Occipital lobe (tissue), 1 donor: ENCODE measurements at regions not wholly inside any gene's neighbourhood (a gene's known extent, or its start where the extent isn't known, plus 50 kb on each side); places are given as distances from the start of the nearest gene placed in this dataset.
"Not testable (repeated sequence)": the region's sequence is repeated elsewhere in the genome, so short reads cannot be mapped to it uniquely, and the experiment has no call there.

ENCODE experiments used
- DNase-seq: peaks from one replicate; lab custom pipeline; 2025; lab: John Stamatoyannopoulos, UW

DNA sequence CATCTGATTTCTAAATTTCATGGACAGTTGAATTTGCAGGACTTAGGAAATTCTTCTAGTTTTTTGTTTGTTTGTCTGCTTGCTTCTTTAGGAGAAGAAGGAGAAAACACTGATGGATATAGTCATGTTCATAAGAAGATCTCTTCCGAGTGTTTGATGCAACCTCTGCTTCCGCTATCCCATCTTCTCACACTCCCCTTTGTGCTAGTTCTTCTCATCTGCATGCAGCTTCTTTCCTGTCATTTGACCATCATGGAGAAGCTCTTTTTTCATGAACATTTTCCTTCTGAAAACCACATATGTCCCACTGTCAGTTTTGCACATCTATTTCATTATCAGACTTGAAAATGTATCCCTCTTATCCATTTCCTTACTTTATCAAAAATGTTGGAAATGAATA lies 346.9 kb upstream of the PRKCQ start:
- no peak for DNase-seq

DNA sequence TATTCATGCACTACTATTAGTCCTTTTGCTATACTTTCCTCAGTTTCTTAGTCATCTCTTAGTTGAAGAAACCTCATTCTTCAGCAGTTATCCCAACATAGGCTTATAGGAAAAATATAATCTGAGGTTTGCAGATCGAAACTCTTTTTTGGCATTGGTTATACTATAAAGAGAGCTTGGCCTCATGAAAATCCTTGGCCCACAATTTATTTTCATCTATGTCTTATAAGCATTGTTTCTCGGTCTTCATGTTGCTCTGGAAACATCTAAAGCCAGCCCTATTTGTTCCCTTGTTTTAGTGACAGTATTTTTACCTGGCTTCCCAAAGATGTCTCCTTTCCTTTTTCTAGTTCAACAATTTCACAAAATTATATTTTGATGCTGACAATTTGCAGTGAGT lies 345.1 kb upstream of the PRKCQ start:
- no peak for DNase-seq

DNA sequence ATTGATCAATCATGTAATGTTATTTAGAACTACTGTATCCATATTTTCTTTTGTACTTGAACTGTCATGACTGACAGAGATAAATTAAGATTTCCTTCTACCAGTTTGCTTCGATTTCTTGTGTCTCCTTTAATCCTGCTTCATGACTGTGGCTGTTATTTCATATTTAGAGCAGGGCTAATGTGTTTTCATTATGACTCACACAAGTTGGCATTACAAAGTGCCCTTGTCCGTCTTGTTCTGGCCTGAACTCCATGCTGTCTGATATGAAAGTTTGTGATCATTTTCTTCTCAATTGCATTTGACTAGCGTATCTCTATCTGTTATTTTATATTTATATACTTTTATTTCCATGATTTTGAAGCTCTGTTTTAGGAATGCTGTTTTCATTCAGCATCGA lies 344.1 kb upstream of the PRKCQ start:
- no peak for DNase-seq

DNA sequence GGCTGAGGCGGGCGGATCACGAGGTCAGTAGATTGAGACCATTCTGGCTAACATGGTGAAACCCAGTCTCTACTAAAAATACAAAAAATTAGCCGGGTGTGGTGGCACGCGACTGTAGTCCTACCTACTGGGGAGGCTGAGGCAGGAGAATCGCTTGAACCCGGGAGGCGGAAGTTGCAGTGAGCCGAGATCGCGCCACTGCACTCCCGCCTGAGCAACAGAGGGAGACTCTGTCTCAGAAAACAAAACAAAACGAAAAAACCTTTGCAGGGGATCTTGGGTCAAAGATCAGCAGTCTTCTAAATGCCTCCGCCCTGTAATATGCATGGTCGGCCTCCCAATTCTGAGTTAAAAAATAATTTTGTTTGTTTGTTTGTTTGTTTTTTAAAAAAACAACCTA lies 340.9 kb upstream of the PRKCQ start:
- DNase-seq: not testable (repeated sequence)

DNA sequence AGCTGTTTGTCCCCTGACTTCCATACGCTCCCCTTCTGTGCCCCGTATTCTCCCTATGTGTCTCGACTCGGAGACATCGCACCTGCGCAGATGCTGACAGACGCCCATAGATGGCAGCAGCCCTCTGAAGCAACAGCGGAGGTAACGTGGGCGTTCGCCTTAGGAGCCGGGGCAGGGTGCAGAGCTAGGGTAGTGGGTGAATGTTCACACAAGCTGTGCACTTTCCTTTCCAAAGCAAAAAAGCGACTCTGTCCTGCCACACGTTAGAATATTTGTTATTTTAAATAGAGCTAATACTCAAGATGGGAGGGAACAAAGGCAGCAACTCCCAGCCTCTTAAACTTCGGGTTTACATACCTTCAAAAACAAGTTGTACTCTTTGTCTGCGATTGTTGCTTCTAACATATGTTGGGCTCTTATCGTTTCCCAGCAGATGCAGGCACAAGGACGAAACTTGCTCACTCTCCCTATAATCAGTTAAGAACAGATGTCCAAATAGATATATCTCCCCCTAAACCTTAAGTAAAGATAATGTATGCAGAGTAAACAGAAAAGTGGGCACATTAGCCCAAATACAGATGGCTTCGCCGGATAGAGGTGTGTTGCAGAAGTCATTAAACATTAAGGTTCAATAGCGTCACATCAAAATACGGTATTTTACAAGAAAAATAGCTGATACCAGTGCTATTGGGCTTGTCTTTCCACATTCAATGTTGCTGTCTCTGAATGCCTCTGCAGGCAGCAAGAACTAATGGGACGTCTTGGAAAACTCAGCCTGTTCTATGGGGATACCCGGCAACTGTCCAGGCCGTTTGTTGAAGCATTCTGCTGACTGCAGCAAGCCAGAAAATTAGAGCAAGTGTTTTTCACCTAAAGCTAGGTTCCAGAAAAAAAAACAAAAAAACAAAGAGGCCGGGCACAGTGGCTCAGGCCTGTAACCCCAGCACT lies 340.3 kb upstream of the PRKCQ start:
- peak; percentile 70 for DNase-seq

DNA sequence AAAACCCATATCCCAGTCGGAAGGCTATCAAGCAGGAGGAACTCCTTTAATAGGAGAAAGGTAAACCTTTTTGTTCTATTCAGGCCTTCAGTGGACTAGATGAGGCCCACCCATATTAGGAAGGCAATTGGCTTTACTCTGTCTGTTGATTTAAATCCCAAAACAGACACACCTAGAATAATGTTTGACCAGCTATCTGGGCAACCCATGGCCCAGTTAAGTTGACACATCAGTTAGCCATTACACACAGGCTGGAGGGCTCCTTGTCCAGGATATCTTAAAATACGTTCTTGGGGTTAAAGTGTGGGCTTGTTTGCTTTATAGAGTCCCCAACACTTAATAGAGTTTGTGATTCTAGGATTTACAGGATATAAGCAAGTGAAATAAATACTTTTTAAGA lies 339.0 kb upstream of the PRKCQ start:
- no peak for DNase-seq

DNA sequence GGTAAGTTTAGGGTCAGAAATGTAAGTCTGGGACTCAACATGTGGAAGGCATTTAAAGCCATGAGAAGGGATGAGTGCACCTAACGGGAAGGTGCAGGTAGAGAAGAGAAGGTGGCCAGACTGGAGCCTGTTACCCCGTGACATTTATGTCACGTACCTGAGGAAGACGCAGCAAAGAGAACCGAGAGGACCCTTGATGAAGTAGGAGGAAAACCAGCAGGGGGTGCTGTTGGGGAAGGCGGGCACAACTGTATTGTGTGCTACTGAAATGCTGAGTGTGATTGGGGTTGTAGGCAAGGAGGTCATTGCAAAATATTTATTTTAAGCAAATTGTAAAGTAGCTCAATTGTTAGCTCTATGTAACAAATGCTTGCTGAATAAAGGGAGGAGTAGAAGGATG lies 338.2 kb upstream of the PRKCQ start:
- no peak for DNase-seq

DNA sequence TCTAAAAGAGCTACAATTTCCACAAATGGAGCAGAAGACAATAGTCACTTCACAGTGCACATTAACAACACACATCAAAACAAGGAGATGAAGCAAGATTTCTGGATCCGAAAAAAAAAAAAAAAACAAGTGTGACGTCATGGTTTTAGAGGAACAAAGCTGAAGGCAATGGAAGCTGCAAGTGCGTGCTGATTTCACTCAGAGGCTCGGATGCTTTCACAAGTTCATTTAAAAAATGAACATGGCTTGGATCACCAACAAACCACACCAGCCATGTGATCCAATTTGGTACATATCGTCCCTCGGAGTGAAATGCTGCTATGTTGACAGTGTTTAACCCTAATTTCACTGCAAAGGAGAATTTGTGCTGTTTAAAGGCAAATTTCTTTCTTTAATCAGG lies 337.0 kb upstream of the PRKCQ start:
- no peak for DNase-seq

DNA sequence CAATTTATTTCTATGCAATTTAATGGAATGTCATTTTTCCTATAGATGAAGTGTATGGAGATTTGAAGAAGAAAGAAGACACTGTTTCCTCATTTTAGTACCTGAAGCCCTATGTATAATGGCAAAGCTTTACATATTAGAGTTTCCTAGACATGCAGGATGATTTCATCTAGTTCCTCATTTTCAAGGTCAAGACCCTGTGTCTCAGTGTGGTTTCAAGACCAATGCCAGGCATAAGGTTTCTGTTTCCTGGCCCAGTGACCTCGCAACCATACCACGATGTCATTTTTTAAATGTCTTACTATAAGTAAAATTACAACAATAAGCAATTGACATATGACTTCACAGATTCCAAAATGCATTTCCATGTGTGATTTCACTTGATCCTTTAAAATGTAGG lies 336.5 kb upstream of the PRKCQ start:
- DNase-seq: no peak

DNA sequence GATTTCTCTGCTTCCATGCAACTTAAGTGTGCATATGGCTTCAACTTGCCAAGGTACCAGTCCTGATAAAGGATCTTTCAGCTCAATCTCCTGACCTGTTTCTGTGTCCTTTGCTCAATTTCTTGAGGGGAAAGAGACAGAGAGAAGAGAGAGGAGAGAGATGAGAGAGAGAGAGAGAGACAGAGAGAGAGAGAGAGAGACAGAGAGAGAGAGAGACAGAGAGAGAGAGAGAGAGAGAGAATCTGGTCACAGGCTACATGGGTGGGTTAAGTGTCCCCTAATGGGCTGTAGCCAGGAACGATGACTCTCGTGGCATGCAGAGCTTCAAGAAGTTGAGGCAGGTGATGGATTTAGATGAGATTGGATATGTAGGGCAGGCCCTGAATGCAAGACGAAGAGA lies 335.2 kb upstream of the PRKCQ start:
- DNase-seq: no peak

DNA sequence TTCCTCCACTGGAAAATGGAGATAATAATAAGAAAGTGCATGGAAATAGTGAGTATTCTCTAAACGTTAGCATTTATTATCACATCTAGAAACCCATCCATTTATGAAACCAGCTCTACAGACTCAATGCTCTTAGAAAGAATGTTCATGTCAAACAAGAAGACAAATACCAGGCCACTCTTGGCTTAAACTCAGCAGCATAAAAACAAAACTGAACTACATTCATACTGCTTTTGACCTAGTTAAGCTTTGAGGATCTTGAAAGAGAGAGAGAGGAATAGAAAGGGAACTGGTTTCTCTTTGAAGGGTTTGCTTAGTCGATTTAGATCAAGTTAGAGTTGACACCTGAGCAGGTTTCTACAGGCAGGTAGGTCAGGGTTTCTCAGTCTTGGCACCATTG lies 332.9 kb upstream of the PRKCQ start:
- no peak for DNase-seq

DNA sequence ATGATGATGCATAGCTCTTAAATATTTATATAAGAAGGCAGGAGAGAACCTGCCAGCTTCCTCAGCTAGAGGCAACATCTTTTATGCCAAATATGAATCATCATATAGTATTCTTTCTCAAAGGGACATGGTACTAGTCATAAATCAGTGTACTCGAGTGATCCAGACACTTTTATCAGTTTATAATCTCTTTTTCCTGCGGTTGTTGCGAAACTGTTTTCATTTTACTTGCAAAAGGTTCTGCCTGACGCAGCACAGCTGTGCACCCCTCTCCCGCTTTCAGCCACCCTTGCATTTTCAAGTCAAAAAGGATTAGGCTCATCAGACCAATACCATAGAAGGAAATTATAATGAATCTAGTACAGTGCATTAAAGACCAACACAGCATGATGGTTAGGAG lies 332.3 kb upstream of the PRKCQ start:
- DNase-seq: no peak

DNA sequence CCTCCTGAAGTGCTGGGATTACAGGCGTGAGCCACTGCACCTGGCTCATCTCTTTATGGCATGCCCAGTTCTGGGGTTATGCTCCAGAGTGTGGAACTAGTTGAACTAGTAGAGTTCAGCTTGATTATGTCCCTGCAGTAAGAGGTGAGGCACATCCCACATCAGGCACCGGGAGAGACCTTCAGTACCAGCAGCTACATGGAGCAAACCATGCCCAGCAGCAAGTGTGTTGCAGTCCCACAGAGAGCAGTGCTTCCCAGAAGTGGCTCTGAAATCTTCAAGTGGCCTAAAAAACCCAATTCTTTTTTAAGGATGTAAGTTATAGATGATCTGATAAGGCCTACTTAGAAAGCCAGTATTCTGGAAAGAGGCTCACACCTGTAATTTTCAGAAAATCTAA lies 331.9 kb upstream of the PRKCQ start:
- no peak for DNase-seq

DNA sequence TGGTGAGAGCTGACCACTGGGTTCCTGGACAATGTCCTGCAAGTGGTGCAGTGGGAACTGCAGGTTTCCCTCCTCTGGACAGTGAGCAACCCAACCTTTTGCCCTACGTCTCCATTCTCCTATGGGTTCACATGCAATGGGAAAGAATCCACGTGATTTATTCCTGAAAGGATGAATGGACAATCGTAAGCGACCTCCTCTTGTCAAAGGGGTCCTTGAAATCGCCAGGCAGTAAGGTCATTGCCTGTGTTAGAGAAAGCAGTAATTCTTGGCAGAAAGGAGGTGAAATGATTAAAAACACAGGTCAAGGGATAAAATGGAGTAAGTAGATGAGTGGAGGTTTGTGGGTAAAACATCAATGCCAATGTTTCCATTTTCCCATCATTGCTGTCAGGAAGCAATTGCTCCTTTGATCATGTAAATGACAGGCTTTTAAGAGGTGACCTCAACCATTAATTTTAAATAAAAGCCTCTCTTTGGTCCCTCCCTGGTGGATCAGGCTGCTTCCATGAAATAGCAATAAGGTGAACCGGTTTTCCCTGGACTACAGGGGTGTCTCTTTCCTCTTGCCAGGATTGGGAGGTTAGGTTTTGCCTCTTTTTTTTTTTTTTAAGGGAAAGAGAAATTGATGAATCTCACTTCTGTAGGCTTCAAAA lies 330.0 kb upstream of the PRKCQ start:
- no peak for DNase-seq

DNA sequence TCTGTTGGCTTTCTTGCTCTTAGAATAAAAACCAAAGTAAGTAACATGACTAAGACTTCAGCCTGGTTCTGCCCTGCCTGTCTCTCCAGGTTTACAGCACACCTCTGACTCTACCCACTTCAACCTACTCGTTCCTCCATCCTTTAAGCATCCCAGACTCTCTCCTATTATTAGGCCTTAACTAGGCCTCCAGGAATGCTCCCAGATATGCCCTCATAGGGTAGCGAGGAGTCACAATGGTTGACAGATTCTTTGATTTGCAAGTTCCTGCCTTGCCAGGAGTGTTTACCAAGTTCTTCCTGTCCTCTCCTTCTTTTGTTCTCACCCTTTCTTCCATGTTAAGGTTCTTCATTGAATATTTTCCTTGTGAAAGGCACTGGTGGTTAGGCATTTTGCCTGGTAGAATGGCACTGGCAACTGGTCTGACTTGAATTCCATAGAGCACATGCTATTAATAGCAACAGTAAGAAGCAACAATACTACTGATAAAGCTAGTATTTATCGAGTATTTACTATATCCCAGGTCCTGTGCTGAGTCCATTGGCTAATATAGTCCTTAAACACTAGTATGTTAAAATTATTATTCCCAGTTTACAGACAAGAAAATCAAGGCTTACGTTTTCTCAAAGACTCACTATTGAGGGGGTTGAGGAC lies 327.9 kb upstream of the PRKCQ start:
- no peak for DNase-seq

DNA sequence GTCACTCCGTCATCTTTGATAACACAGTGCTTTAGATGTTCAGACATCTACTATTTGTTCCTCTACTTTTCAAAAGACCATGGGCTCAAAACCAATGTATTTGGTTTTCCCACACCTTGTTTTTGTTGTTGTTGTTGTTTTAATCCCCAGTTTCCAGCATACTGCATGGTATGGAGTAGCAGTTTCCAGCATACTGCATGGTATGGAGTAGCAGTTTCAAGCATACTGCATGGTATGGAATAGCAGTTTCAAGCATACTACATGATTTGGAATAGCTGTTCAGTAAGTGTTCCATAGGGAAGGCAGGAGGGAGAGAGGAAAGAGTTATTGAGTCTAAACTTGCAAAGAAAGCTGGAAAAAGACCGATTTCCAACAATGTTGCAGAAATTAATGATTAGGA lies 314.3 kb upstream of the PRKCQ start:
- no peak for DNase-seq

DNA sequence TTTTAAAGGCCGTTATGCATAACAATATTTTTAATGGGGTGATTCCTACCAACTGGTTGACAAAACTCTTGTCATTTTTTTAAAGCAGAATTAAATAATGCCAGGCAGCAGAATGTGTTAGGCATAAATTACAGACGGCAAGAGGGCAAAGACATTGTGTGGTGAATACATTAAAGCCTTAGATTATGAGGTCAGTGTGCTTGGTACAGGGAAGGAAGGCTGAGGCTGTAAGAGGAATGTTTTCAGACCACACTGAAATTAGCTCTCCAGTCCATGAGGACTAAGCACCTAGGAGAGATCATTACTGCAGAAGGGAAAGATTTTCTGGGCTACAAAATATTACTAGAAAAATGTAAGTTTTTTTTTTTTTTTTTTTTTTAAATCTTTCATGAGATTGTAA lies 312.8 kb upstream of the PRKCQ start:
- DNase-seq: no peak

DNA sequence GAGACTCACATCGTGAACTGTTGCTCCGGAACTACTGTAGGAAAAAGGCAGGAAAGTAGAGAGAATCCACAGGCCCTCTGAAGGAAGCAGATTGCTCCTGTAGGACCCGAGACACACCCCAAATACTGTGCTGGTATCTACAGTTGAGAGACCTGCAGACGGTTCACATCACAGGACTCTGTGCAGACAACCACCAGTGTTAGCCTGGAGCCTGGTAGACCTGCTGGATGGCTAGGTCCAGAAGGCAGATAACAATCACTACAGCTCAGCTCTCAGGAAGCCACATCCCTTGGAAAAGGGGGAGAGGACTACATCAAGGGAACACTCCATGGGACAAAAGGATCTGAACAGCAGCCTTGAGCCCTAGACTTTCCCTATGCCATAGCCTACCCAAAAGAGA lies 311.8 kb upstream of the PRKCQ start:
- DNase-seq: no peak

DNA sequence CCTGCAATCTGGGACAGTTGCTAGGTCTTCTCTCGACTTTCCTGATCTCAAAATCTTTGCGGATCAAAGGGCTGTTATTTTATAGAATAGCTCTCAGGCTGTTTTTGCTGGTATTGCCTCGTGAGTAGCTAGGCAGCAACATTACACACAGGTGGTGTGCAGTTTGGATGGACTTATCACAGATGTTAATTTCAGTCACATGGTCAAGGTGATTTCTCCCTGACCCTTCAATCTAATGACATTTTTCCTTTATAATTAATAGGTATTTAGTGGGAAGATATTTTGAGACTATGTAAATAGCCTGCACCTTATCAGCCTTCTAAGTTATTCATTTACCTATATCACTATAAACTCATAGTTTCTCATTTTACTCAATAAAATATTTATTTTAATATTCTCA lies 309.6 kb upstream of the PRKCQ start:
- DNase-seq: no peak

DNA sequence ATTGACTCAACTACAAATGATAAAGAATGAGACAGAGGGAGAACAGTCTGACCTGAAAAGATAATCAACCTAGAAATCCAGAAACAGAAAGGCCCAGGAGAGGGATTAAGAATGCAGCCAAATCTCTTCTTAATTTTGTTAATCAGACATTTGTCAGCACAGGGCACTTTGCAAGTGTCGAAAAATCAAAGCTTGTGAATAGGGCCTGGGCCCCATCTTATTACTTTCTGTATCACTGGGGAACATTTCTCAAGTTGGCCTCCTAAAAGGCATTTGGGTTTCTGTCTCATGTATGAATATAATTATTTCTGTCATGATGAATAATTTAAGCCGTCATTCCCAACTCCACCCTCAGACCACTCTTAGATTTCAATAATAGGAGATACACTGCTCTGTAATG lies 308.4 kb upstream of the PRKCQ start:
- no peak for DNase-seq

DNA sequence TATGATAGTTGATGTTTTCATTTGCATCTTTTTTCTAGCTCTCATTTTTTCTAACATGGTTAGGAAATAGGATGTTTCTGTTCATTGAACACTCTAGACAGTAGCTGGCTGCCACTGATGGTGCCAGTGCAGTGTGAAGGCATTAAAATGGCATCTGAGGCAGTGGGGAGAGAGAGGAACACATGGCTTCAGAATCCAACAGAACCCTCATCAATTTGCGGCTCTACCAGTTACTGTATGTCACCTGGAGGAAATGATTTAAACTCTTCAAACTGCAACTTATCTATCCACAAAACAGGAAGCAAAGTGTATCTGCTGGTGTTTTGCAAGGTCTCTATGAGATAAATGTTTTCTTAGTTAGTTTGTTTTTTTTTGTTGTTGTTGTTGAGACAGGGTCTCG lies 305.2 kb upstream of the PRKCQ start:
- no peak for DNase-seq

DNA sequence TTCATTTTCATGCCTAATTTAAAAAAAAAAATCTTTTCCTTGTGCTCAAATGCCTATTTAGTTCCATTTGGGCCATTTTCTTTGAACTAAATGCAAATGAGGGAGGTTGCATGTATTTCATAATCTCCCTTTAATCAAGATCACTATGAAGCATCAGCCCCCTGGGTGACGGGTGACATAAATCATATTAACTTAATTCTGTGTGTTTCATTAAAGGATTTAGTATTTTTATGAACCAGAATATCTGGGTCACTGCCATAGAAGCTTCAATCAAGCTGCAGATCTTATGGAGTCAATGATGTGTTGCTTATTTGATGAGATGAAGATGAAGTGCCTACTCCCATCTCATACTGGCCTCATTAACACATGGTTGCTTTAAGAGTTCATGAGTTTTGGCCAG lies 301.9 kb upstream of the PRKCQ start:
- no peak for DNase-seq
